KOPT-K1 (cell line): ENCODE measurements at regions not wholly inside any gene's neighbourhood (a gene's known extent, or its start where the extent isn't known, plus 50 kb on each side); places are given as distances from the start of the nearest gene placed in this dataset.

Experiments
- H3K27ac ChIP-seq: fragments of 200-600 bp; sonication (generic); 2 replicates; pipeline ENCODE4 v1.5.1; 2016; ENCODE audit warnings: antibody characterized with exemption, mild to moderate bottlenecking, low read depth, low read length; ENCODE audit not compliant: poor library complexity, severe bottlenecking
- H3K36me3 ChIP-seq: fragments of 200-600 bp; sonication (generic); 2 replicates; pipeline ENCODE4 v1.5.1; 2017; ENCODE audit warnings: antibody characterized with exemption, mild to moderate bottlenecking, low read length, moderate library complexity; ENCODE audit not compliant: insufficient read depth
- H3K9me3 ChIP-seq: fragments of 200-600 bp; sonication (generic); 2 replicates; pipeline ENCODE4 v1.5.1; 2017; ENCODE audit warnings: antibody characterized with exemption, low read length, mild to moderate bottlenecking; ENCODE audit not compliant: insufficient read depth, poor library complexity, severe bottlenecking

GRCh38 chr14:100955201-100955600 lies 51.7 kb upstream of the RTL1 start:
- Histone ChIP-seq H3K27ac (no peak overlapping the region), H3K36me3 (no peaks in the 10 kb centered on the region), H3K9me3 (no peaks in the 10 kb centered on the region)

DNA sequence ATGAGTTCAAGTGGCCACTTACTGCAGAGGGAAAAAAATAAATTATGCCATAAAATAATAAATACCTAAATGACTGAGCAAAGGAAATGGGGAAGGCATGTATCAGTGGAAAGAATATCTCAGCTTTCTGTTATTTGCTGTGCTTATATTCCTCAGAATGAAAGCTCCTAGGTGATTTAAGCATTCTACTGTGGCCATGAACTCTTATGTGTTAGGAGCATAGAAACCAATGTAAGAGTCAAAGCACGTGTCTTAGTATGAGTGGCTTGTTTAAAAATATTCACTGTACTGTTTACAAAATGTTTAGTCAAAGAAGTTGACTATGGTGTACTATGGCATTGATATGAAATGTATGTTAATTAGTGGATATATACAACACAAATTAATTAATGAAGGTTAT lies 59.0 kb upstream of the RTL1 start:
- H3K9me3 ChIP-seq: no peaks in the 10 kb centered on the region
- no peak overlapping the region for H3K27ac ChIP-seq
- no peaks in the 10 kb centered on the region for H3K36me3 ChIP-seq

DNA sequence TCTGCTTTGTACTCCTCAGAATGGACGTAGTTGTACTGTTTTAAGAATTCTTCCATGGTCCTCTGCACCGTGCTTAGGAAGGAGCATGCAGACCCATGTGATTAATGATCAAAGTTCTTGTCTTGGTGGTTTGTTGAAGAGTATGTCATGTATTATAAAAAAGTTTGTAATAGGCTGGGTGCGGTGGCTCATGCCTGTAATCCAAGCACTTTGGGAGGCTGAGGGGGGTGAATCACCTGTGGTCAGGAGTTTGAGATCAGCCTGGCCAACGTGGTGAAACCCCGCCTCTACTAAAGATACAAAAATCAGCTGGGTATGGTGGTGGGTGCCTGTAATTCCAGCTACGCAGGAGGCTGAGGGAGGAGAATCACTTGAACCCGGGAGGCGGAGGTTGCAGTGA lies 61.8 kb upstream of the RTL1 start:
- H3K36me3 ChIP-seq: no peaks in the 10 kb centered on the region
- no peak overlapping the region for H3K27ac ChIP-seq
- H3K9me3 ChIP-seq: no peaks in the 10 kb centered on the region

DNA sequence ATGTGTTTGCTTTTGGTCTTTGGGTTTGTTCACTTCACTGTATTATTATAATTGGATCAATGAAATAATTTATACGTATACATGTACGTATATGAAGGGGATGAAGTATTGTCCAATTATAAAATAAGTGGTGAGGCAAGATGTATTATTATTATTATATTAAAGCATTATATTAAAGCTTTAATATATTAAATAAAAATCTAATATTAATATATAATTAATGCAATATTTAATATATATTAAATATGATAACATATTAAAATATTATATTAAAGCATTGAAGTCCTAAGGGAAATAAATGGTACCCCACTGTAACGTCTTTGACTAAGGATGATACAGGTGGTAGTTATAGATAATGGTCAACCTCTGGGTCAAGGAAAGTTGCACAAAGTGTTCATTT lies 63.7 kb upstream of the RTL1 start:
- Histone ChIP-seq H3K27ac (no peak overlapping the region), H3K9me3 (no peaks in the 10 kb centered on the region), H3K36me3 (no peaks in the 10 kb centered on the region)

GRCh38 chr14:100967930-100968329 lies 64.4 kb upstream of the RTL1 start:
- Histone ChIP-seq H3K36me3 (no peaks in the 10 kb centered on the region), H3K27ac (no peak overlapping the region), H3K9me3 (no peaks in the 10 kb centered on the region)

DNA sequence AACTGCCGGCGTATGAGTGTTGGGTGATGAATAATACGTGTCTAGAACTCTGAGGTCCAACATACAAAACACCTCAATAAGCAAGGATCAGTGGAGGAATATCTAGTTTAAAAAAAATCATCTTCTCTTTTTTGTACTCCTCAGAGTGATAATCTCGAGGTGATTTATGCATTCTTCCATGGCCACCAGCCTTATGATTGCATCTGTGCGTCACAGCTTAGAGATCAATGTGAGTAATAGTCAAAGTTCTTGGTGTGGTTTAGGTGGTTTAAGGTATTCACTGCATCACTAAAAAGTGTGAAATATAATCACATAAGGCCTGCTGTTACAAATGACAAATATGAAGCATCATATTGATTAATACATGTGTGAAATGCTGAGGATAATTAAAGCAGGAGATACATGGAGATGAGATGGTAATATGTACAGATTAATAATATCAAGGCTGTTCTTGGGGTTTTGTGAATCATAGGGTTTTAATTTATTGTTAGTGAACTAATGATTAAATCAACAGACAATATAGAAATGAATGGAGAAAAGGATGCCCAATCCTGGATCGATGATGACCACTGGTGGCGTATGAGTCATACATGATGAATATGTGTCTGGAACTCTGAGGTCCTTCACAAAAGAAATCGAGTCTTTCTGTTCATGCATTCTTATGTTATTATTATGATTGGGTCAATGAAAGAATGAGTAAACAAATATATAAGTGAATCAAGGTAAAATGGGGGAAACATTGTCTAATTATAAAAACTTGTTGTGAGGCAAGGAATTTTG lies 68.8 kb upstream of the RTL1 start:
- Histone ChIP-seq H3K9me3 (no peaks in the 10 kb centered on the region), H3K36me3 (no peaks in the 10 kb centered on the region), H3K27ac (no peak overlapping the region)

DNA sequence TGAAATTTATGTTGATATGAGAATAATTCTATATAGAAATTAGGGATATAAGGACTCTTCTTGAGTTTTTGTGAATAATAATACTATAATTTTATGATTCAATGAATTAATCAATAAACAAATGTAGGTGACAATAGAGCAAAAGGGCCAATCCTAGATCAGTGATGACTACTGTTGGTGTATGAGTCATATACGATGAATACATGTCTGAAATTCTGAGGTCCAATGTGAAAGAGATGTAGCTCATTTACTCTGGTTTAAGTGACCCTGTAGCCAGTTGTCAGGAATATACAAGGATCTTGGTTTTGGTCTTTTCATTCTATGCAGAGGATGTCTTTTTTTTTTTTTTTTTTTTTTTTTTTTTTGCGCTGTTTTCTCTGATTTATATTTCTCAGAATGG lies 72.1 kb upstream of the RTL1 start:
- H3K36me3 ChIP-seq: no peaks in the 10 kb centered on the region
- no peak overlapping the region for H3K27ac ChIP-seq
- H3K9me3 ChIP-seq: no peaks in the 10 kb centered on the region

GRCh38 chr14:100979079-100979478 lies 75.6 kb upstream of the RTL1 start:
- Histone ChIP-seq H3K27ac (no peak overlapping the region), H3K36me3 (no peaks in the 10 kb centered on the region), H3K9me3 (no peaks in the 10 kb centered on the region)

GRCh38 chr14:100979780-100980179 lies 76.3 kb upstream of the RTL1 start:
- Histone ChIP-seq H3K9me3 (no peaks in the 10 kb centered on the region), H3K27ac (no peak overlapping the region), H3K36me3 (no peaks in the 10 kb centered on the region)

DNA sequence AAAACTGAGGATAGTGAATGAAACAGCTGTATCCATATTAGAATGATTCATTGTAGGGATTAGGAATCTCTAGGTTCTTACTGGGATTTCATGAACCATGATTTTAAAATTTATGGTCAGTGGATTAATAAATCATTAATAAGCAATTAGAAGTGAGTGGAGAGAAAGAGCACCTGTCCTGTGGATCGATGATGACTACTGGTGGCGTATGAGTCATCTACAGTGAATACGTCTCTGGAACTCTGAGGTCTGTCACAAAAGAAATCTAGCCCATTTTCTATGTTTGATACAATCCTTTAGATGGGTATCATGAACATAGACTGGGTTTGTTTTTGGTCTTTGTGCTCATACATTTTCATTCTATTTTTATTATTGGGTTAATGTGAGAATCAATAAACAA lies 77.3 kb upstream of the RTL1 start:
- H3K27ac ChIP-seq: no peak overlapping the region
- H3K9me3 ChIP-seq: no peaks in the 10 kb centered on the region
- no peaks in the 10 kb centered on the region for H3K36me3 ChIP-seq

DNA sequence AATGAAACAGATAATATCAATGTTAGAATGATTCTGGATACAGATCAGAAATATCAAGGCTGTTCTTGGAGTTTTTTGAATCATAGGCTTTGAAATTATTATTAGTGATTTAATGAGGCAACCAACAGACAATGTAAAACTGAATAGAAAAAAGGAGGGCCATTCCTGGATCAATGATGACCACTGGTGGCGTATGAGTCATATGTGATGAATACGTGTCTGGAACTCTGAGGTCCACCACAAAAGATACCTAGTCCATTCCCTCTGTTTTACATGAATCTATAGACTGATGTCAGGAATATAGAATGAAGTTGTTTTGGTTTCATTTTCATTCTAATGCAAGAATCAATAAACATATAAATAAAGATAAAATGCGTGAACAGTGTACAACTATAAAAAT lies 78.3 kb upstream of the RTL1 start:
- Histone ChIP-seq H3K36me3 (no peaks in the 10 kb centered on the region), H3K27ac (no peak overlapping the region), H3K9me3 (no peaks in the 10 kb centered on the region)

GRCh38 chr14:100982353-100982752 lies 78.8 kb upstream of the RTL1 start:
- Histone ChIP-seq H3K9me3 (no peaks in the 10 kb centered on the region), H3K36me3 (no peaks in the 10 kb centered on the region), H3K27ac (no peak overlapping the region)

DNA sequence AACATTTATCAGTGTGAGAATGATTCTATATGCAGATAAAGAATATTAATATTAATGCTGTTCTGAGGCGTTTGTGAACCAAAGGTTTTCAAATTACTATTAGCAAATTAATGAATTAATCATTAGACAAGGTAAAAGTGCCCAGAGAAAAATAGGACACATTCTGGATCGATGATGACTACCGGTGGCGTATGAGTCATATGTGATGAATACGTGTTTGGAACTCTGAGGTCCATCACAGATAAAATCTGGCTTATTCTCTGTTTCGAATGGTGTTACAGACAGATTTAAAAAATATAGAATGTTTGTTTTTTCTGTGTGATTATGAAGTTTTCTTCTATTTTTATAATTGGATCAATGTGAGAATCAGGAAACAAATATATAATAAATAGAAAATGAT lies 79.2 kb upstream of the RTL1 start:
- no peak overlapping the region for H3K27ac ChIP-seq
- H3K9me3 ChIP-seq: no peaks in the 10 kb centered on the region
- no peaks in the 10 kb centered on the region for H3K36me3 ChIP-seq

DNA sequence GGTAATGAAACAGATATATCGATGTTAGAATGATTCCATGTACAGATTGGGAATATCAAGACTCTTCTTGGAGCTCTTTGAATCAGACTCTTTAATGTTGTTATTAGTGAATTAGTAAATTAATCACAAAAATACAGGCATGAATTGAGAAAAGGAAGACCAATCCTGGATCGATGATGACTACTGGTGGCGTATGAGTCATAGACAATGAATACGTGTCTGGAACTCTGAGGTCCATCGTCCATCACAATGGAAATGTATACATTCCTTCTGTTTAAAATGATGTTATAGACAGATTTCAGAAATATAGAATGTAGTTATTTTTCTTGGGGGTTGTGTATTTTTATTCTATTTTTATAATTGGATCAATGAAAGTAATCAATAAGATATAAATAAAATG lies 80.2 kb upstream of the RTL1 start:
- Histone ChIP-seq H3K9me3 (no peaks in the 10 kb centered on the region), H3K27ac (no peak overlapping the region), H3K36me3 (no peaks in the 10 kb centered on the region)

- H3K36me3 ChIP-seq: no peaks in the 10 kb centered on the region
- no peak overlapping the region for H3K27ac ChIP-seq
Observed at GRCh38 chr14:100988011-100988410, 84.5 kb upstream of the RTL1 start.

GRCh38 chr14:100988411-100988900 lies 84.9 kb upstream of the RTL1 start:
- H3K27ac ChIP-seq: no peak overlapping the region
- H3K36me3 ChIP-seq: no peaks in the 10 kb centered on the region
- no peaks in the 10 kb centered on the region for H3K9me3 ChIP-seq

More at GRCh38 chr14:100988011-100988410, 84.5 kb upstream of the RTL1 start:
- no peaks in the 10 kb centered on the region for H3K9me3 ChIP-seq
